Colonic mucosa (tissue), 4 donors: ENCODE measurements at regions not wholly inside any gene's neighbourhood (a gene's known extent, or its start where the extent isn't known, plus 50 kb on each side); places are given as distances from the start of the nearest gene placed in this dataset.

Experiments
- DNase-seq: peaks from one replicate; pipeline ENCODE4 v3.0.0-alpha.2; 2020
- H3K27ac ChIP-seq: fragments of 200-600 bp; one replicate; pipeline ENCODE4 v1.8.0; 2021
- H3K27me3 ChIP-seq: fragments of 200-600 bp; one replicate; pipeline ENCODE4 v1.8.0; 2021
- H3K36me3 ChIP-seq: fragments of 200-600 bp; one replicate; pipeline ENCODE4 v1.8.0; 2021
- H3K4me1 ChIP-seq: fragments of 200-600 bp; one replicate; pipeline ENCODE4 v1.8.0; 2021; ENCODE audit warnings: mild to moderate bottlenecking
- H3K4me3 ChIP-seq: fragments of 200-600 bp; one replicate; pipeline ENCODE4 v1.8.0; 2021
- H3K9ac ChIP-seq, 2 donors: one replicate each; pipeline ENCODE4 v1.7.0; 2013; ENCODE audit warnings: control low read depth in 2 of 2, low read depth in 2 of 2, low read length in 2 of 2
- H3K9me3 ChIP-seq: fragments of 200-600 bp; one replicate; pipeline ENCODE4 v1.8.0; 2021
- CTCF ChIP-seq: fragments of 200-600 bp; IDR thresholded peaks from one replicate; pipeline ENCODE4 v1.8.0; 2022; ENCODE audit warnings: antibody characterized with exemption, mild to moderate bottlenecking
- intact Hi-C: fragments of 100-400 bp; cut with DNase I; formaldehyde crosslinking; loops from one replicate; pipeline ENCODE4 v1.14.1; 2022
- donor health status: healthy.
- donor health status: DM: no; HTN: no; CAD: no.
- donor health status: DM: no; HTN: no; CAD: no.

GRCh38 chr5:135163964-135164363, 129.9 kb upstream of the PITX1 start:
- TF ChIP-seq CTCF = no peak
- no peaks in the 10 kb centered on the region for H3K4me1 ChIP-seq
- DNase-seq = no peak
- no peaks in the 10 kb centered on the region for H3K9me3 ChIP-seq
- no peaks in the 10 kb centered on the region for H3K36me3 ChIP-seq
- H3K9ac ChIP-seq = no peak overlapping the region
- intact Hi-C loops = no loop called here
- no peaks in the 10 kb centered on the region for H3K27me3 ChIP-seq
- H3K27ac ChIP-seq = no peak overlapping the region
- no peak overlapping the region for H3K4me3 ChIP-seq

- no peak overlapping the region for H3K4me3 ChIP-seq
Measured at GRCh38 chr5:135163391-135163790, 129.4 kb upstream of the PITX1 start.

GRCh38 chr5:135162661-135163265, 128.7 kb upstream of the PITX1 start:
- Histone ChIP-seq H3K4me3 (no peak overlapping the region), H3K36me3 (no peaks in the 10 kb centered on the region), H3K27ac (no peak overlapping the region), H3K9me3 (no peaks in the 10 kb centered on the region), H3K27me3 (no peaks in the 10 kb centered on the region), H3K9ac (no peak overlapping the region), H3K4me1 (no peaks in the 10 kb centered on the region)
- no peak for DNase-seq
- intact Hi-C loops = no loop called here
- TF ChIP-seq CTCF = peak; percentile 11

More at GRCh38 chr5:135163391-135163790, 129.4 kb upstream of the PITX1 start:
- Histone ChIP-seq H3K4me1 (no peaks in the 10 kb centered on the region), H3K27me3 (no peaks in the 10 kb centered on the region), H3K27ac (no peak overlapping the region), H3K9ac (no peak overlapping the region), H3K36me3 (no peaks in the 10 kb centered on the region), H3K9me3 (no peaks in the 10 kb centered on the region)
- no peak for TF ChIP-seq CTCF
- no peak for DNase-seq
- intact Hi-C loops = no loop called here

- no peaks in the 10 kb centered on the region for H3K4me1 ChIP-seq
- TF ChIP-seq CTCF = no peak
- intact Hi-C loops = no loop called here
- no peak overlapping the region for H3K9ac ChIP-seq
- DNase-seq = no peak
- H3K27me3 ChIP-seq = no peaks in the 10 kb centered on the region
- no peak overlapping the region for H3K4me3 ChIP-seq
- H3K9me3 ChIP-seq = no peaks in the 10 kb centered on the region
- no peak overlapping the region for H3K27ac ChIP-seq
- H3K36me3 ChIP-seq = no peaks in the 10 kb centered on the region
Measured at GRCh38 chr5:135161221-135161620, 127.2 kb upstream of the PITX1 start.

- intact Hi-C loops = no loop called here
- Histone ChIP-seq H3K9ac (no peak overlapping the region), H3K27me3 (no peaks in the 10 kb centered on the region), H3K4me3 (no peak overlapping the region), H3K27ac (no peak overlapping the region), H3K4me1 (no peaks in the 10 kb centered on the region), H3K36me3 (no peaks in the 10 kb centered on the region), H3K9me3 (no peaks in the 10 kb centered on the region)
- DNase-seq = no peak
- TF ChIP-seq CTCF = no peak
Measured at GRCh38 chr5:135160036-135160675, 126.1 kb upstream of the PITX1 start.
